ENCODE measurements at regions not wholly inside any gene's neighbourhood (a gene's known extent, or its start where the extent isn't known, plus 50 kb on each side); places are given as distances from the start of the nearest gene placed in this dataset.

DNA sequence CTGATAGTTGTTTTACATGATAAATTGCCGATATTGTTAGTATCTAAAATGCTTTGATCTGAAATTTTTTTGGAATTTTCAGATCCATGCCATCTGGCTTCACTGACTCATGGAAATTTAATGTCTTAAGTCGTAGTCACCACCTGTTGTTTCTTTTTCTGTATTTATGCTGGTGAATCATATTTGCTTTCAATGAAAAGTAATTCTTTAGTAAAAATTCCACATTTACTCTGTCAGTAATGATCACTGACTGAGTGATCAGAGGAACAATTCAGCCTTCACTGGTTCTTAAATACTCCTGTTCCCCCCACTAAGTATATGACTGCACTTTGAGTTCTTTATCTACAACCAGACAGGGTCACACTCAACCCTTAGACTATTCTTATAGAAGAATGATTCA lies 185.6 kb upstream of the NRIP1 start (continued):
- TF ChIP-seq, protein P1, sequence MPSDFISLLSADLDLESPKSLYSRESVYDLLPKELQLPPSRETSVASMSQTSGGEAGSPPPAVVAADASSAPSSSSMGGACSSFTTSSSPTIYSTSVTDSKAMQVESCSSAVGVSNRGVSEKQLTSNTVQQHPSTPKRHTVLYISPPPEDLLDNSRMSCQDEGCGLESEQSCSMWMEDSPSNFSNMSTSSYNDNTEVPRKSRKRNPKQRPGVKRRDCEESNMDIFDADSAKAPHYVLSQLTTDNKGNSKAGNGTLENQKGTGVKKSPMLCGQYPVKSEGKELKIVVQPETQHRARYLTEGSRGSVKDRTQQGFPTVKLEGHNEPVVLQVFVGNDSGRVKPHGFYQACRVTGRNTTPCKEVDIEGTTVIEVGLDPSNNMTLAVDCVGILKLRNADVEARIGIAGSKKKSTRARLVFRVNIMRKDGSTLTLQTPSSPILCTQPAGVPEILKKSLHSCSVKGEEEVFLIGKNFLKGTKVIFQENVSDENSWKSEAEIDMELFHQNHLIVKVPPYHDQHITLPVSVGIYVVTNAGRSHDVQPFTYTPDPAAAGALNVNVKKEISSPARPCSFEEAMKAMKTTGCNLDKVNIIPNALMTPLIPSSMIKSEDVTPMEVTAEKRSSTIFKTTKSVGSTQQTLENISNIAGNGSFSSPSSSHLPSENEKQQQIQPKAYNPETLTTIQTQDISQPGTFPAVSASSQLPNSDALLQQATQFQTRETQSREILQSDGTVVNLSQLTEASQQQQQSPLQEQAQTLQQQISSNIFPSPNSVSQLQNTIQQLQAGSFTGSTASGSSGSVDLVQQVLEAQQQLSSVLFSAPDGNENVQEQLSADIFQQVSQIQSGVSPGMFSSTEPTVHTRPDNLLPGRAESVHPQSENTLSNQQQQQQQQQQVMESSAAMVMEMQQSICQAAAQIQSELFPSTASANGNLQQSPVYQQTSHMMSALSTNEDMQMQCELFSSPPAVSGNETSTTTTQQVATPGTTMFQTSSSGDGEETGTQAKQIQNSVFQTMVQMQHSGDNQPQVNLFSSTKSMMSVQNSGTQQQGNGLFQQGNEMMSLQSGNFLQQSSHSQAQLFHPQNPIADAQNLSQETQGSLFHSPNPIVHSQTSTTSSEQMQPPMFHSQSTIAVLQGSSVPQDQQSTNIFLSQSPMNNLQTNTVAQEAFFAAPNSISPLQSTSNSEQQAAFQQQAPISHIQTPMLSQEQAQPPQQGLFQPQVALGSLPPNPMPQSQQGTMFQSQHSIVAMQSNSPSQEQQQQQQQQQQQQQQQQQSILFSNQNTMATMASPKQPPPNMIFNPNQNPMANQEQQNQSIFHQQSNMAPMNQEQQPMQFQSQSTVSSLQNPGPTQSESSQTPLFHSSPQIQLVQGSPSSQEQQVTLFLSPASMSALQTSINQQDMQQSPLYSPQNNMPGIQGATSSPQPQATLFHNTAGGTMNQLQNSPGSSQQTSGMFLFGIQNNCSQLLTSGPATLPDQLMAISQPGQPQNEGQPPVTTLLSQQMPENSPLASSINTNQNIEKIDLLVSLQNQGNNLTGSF (CRISPR knock-in tag; IDR thresholded peaks at IDR 0.05): no peak
- no peak for TF ChIP-seq ZNF343 (CRISPR knock-in tag; IDR thresholded peaks at IDR 0.05)
- TF ChIP-seq, protein P2, sequence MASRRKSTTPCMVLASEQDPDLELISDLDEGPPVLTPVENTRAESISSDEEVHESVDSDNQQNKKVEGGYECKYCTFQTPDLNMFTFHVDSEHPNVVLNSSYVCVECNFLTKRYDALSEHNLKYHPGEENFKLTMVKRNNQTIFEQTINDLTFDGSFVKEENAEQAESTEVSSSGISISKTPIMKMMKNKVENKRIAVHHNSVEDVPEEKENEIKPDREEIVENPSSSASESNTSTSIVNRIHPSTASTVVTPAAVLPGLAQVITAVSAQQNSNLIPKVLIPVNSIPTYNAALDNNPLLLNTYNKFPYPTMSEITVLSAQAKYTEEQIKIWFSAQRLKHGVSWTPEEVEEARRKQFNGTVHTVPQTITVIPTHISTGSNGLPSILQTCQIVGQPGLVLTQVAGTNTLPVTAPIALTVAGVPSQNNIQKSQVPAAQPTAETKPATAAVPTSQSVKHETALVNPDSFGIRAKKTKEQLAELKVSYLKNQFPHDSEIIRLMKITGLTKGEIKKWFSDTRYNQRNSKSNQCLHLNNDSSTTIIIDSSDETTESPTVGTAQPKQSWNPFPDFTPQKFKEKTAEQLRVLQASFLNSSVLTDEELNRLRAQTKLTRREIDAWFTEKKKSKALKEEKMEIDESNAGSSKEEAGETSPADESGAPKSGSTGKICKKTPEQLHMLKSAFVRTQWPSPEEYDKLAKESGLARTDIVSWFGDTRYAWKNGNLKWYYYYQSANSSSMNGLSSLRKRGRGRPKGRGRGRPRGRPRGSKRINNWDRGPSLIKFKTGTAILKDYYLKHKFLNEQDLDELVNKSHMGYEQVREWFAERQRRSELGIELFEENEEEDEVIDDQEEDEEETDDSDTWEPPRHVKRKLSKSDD (CRISPR knock-in tag; IDR thresholded peaks at IDR 0.05; ENCODE audit: low read depth): no peak

DNA sequence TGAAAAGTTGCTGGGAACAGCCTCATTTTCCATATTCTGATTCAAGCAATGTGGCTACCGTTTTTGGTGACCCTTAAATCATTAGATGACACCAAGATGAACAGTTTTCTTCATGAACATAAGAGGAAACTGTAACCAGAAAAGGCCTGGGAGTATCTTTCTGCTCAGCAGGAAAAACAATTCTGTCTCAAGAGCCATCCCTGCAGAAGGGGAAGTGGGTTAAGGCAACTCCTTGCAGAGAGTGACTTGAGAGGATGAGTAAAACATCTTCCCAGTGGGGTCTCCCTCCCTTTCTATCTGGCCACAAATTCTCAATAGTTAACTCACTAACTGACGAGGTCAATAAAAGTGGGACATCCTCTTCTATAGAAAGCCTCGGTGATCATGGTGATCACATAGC lies 187.6 kb upstream of the NRIP1 start:
- no peak for DNase-seq (ENCODE audit: low spot score)
- FAIRE-seq: no peak
- intact Hi-C loops (cut with micrococcal nuclease; ENCODE audit: unreplicated experiment) (no loop called here), in situ Hi-C loops (cut with HindIII; ENCODE audit: extremely low pct_ligation_motif_present, low pct_unique_long_range_greater_than_20kb) (no loop called here)
- Histone ChIP-seq H3K9ac (ENCODE audit: insufficient read depth, low read depth, low read length) (no peak overlapping the region), H3K4me1 (ENCODE audit: insufficient read depth, low read length) (peaks cover 14% of the 10 kb centered on the region), H3K4me3 (replicated peaks in 1 of 3; ENCODE audit: insufficient read depth in 1 of 3, low read depth in 2 of 3, low read length in 3 of 3) (no peak overlapping the region), H3K79me2 (ENCODE audit: insufficient read depth, low read length) (no peaks in the 10 kb centered on the region), H3K36me3 (replicated peaks in 1 of 2; ENCODE audit: control insufficient read depth in 1 of 2, insufficient read depth in 2 of 2, low read length in 2 of 2) (no peaks in the 10 kb centered on the region), H3K9me3 (ENCODE audit: low read length) (no peaks in the 10 kb centered on the region), H3K27me3 (ENCODE audit: control insufficient read depth in 1 of 2, insufficient read depth in 2 of 2, low read length in 2 of 2) (no peaks in the 10 kb centered on the region), H2AFZ (ENCODE audit: low read length) (no peak overlapping the region), H4K20me1 (ENCODE audit: insufficient read depth, low read length) (no peaks in the 10 kb centered on the region), H3K4me2 (ENCODE audit: low read depth, low read length) (no peak overlapping the region), H3K27ac (ENCODE audit: extremely low read length, insufficient read depth, low read length) (no peak overlapping the region)
- POLR2A ChIA-PET: no interaction called here
- no peak for ATAC-seq
- BruUV-seq (replicated peaks): no TSS peak
- WGBS (ENCODE audit: low lambda C conversion rate): 64% methylated on average over 3 of the region's 3 CpGs
- CTCF ChIA-PET (ENCODE audit: low intra/inter-chr PET ratio, low total read pairs): no interaction called here
- TF ChIP-seq, protein P3, sequence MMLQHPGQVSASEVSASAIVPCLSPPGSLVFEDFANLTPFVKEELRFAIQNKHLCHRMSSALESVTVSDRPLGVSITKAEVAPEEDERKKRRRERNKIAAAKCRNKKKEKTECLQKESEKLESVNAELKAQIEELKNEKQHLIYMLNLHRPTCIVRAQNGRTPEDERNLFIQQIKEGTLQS (CRISPR knock-in tag; IDR thresholded peaks at IDR 0.05): no peak
- TF ChIP-seq PHF20 (CRISPR knock-in tag; IDR thresholded peaks at IDR 0.05) (no peak), ZNF333 (CRISPR knock-in tag; IDR thresholded peaks at IDR 0.05; ENCODE audit: borderline replicate concordance) (no peak), RBFOX2 (IDR thresholded peaks at IDR 0.05; ENCODE audit: low read depth, low read length) (no peak), SALL1 (CRISPR knock-in tag; IDR thresholded peaks at IDR 0.05) (no peak), ZSCAN31 (CRISPR knock-in tag; IDR thresholded peaks at IDR 0.05; ENCODE audit: low read depth) (no peak), ZNF558 (CRISPR knock-in tag; IDR thresholded peaks at IDR 0.05; ENCODE audit: borderline replicate concordance) (no peak)
- TF ChIP-seq, protein P4, sequence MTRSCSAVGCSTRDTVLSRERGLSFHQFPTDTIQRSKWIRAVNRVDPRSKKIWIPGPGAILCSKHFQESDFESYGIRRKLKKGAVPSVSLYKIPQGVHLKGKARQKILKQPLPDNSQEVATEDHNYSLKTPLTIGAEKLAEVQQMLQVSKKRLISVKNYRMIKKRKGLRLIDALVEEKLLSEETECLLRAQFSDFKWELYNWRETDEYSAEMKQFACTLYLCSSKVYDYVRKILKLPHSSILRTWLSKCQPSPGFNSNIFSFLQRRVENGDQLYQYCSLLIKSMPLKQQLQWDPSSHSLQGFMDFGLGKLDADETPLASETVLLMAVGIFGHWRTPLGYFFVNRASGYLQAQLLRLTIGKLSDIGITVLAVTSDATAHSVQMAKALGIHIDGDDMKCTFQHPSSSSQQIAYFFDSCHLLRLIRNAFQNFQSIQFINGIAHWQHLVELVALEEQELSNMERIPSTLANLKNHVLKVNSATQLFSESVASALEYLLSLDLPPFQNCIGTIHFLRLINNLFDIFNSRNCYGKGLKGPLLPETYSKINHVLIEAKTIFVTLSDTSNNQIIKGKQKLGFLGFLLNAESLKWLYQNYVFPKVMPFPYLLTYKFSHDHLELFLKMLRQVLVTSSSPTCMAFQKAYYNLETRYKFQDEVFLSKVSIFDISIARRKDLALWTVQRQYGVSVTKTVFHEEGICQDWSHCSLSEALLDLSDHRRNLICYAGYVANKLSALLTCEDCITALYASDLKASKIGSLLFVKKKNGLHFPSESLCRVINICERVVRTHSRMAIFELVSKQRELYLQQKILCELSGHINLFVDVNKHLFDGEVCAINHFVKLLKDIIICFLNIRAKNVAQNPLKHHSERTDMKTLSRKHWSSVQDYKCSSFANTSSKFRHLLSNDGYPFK (CRISPR knock-in tag; IDR thresholded peaks at IDR 0.05; ENCODE audit: borderline replicate concordance): no peak
- TF ChIP-seq, protein P5, sequence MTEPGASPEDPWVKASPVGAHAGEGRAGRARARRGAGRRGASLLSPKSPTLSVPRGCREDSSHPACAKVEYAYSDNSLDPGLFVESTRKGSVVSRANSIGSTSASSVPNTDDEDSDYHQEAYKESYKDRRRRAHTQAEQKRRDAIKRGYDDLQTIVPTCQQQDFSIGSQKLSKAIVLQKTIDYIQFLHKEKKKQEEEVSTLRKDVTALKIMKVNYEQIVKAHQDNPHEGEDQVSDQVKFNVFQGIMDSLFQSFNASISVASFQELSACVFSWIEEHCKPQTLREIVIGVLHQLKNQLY (CRISPR knock-in tag; IDR thresholded peaks at IDR 0.05): no peak
